DOHH2 (cell line): ENCODE measurements at regions not wholly inside any gene's neighbourhood (a gene's known extent, or its start where the extent isn't known, plus 50 kb on each side); places are given as distances from the start of the nearest gene placed in this dataset.

Source experiments
- H3F3A ChIP-seq: fragments of 200-600 bp; sonication (generic), shearing (Covaris generic); 2 replicates; pipeline ENCODE4 v1.6.0; 2016; ENCODE audit warnings: antibody characterized with exemption, mild to moderate bottlenecking; ENCODE audit not compliant: control insufficient read depth, insufficient read depth
- H3K27ac ChIP-seq: fragments of 200-600 bp; sonication (generic); 2 replicates; pipeline ENCODE4 v1.5.1; 2014; ENCODE audit warnings: low read depth, mild to moderate bottlenecking, low read length, moderate library complexity
- H3K27me3 ChIP-seq: fragments of 200-600 bp; sonication (generic); 2 replicates; pipeline ENCODE4 v1.6.1; 2014; ENCODE audit warnings: mild to moderate bottlenecking, low read length, mixed read lengths; ENCODE audit not compliant: control insufficient read depth
- H3K36me3 ChIP-seq: fragments of 200-600 bp; sonication (generic); 2 replicates; pipeline ENCODE4 v1.6.1; 2014; ENCODE audit warnings: mild to moderate bottlenecking, low read length, moderate library complexity, mixed read lengths; ENCODE audit not compliant: control insufficient read depth
- H3K4me1 ChIP-seq: fragments of 200-600 bp; sonication (generic); 2 replicates; pipeline ENCODE4 v1.6.1; 2014; ENCODE audit warnings: mild to moderate bottlenecking, low read length, mixed read lengths; ENCODE audit not compliant: control insufficient read depth
- H3K4me2 ChIP-seq: fragments of 200-600 bp; sonication (generic); 2 replicates; pipeline ENCODE4 v1.6.0; 2014; ENCODE audit warnings: mild to moderate bottlenecking, low read length, moderate library complexity
- H3K4me3 ChIP-seq: fragments of 200-600 bp; sonication (generic); 2 replicates; pipeline ENCODE4 v1.5.1; 2014; ENCODE audit warnings: mild to moderate bottlenecking, low read length, mixed read lengths
- H3K79me2 ChIP-seq: fragments of 200-600 bp; sonication (generic); 2 replicates; pipeline ENCODE4 v1.6.1; 2014; ENCODE audit warnings: mild to moderate bottlenecking, low read length, mixed read lengths; ENCODE audit not compliant: control insufficient read depth
- H3K9me2 ChIP-seq: fragments of 200-600 bp; sonication (generic); replicated peaks from 2 replicates; pipeline ENCODE4 v1.6.1; 2014; ENCODE audit warnings: mild to moderate bottlenecking, low read length, mixed read lengths; ENCODE audit not compliant: control insufficient read depth
- H3K9me3 ChIP-seq: fragments of 200-600 bp; sonication (generic); 2 replicates; pipeline ENCODE4 v1.6.1; 2014; ENCODE audit warnings: antibody characterized with exemption, low read length, mixed read lengths; ENCODE audit not compliant: control insufficient read depth, insufficient read depth
- H4K20me1 ChIP-seq: fragments of 200-600 bp; sonication (generic); 2 replicates; pipeline ENCODE4 v1.6.0; 2014; ENCODE audit warnings: low read depth, mild to moderate bottlenecking, antibody characterized with exemption, low read length, moderate library complexity; ENCODE audit not compliant: control insufficient read depth, insufficient read depth
- CTCF ChIP-seq: fragments of 200-600 bp; sonication (generic); IDR thresholded peaks from one replicate; pipeline ENCODE4 v1.5.1; 2014; ENCODE audit warnings: antibody characterized with exemption, mild to moderate bottlenecking, low read depth, low read length; ENCODE audit not compliant: poor library complexity, severe bottlenecking
- EZH2phosphoT487 ChIP-seq: fragments of 200-600 bp; sonication (generic); IDR thresholded peaks from 2 replicates; pipeline ENCODE4 v1.6.1; 2017; ENCODE audit warnings: borderline replicate concordance, mild to moderate bottlenecking, antibody characterized with exemption, low read length, moderate library complexity, mixed read lengths

- Histone ChIP-seq H3F3A (peaks cover 8% of the 10 kb centered on the region), H3K9me3 (no peaks in the 10 kb centered on the region), H3K27me3 (peaks cover 51% of the 10 kb centered on the region), H3K27ac (no peak overlapping the region; the same call in 1 of the 2 replicates), H3K79me2 (no peaks in the 10 kb centered on the region), H3K36me3 (no peaks in the 10 kb centered on the region), H3K4me3 (peak overlapping the region; percentile 71), H3K4me1 (peaks cover 19% of the 10 kb centered on the region), H4K20me1 (no peaks in the 10 kb centered on the region; the same call in none of the 2 replicates), H3K9me2 (no peaks in the 10 kb centered on the region), H3K4me2 (peak overlapping the region; percentile 83)
- TF ChIP-seq CTCF (no peak), EZH2phosphoT487 (no peak)
Observed at GRCh38 chr10:78973901-78974616, 94.7 kb upstream of the ZMIZ1 start.

- H3K9me3 ChIP-seq: no peaks in the 10 kb centered on the region
- TF ChIP-seq CTCF (peak; percentile 96), EZH2phosphoT487 (no peak)
- H3K4me1 ChIP-seq: peaks cover 19% of the 10 kb centered on the region
- no peak overlapping the region; the same call in 1 of the 2 replicates for H3K27ac ChIP-seq
- H3K27me3 ChIP-seq: peaks cover 58% of the 10 kb centered on the region
- H3K9me2 ChIP-seq: no peaks in the 10 kb centered on the region
- peak overlapping the region; percentile 83 for H3K4me2 ChIP-seq
- H4K20me1 ChIP-seq: no peaks in the 10 kb centered on the region; the same call in 1 of the 2 replicates
- H3K36me3 ChIP-seq: no peaks in the 10 kb centered on the region
- peaks cover 8% of the 10 kb centered on the region for H3F3A ChIP-seq
- H3K4me3 ChIP-seq: peak overlapping the region; percentile 71
- no peaks in the 10 kb centered on the region for H3K79me2 ChIP-seq
Observed at GRCh38 chr10:78974617-78975317, 94.0 kb upstream of the ZMIZ1 start.

GRCh38 chr10:78975926-78976325 lies 92.8 kb upstream of the ZMIZ1 start:
- Histone ChIP-seq H3K79me2 (no peaks in the 10 kb centered on the region), H3K4me3 (no peak overlapping the region), H3K4me2 (no peak overlapping the region), H3K4me1 (peaks cover 14% of the 10 kb centered on the region), H3F3A (peaks cover 7% of the 10 kb centered on the region), H3K9me2 (no peaks in the 10 kb centered on the region), H3K36me3 (no peaks in the 10 kb centered on the region), H3K27me3 (peaks cover 70% of the 10 kb centered on the region), H4K20me1 (no peaks in the 10 kb centered on the region; the same call in 1 of the 2 replicates), H3K27ac (no peak overlapping the region), H3K9me3 (no peaks in the 10 kb centered on the region)
- no peak for TF ChIP-seq CTCF
- TF ChIP-seq EZH2phosphoT487: no peak
